Superior temporal gyrus (tissue), 1 donor: ENCODE measurements at regions not wholly inside any gene's neighbourhood (a gene's known extent, or its start where the extent isn't known, plus 50 kb on each side); places are given as distances from the start of the nearest gene placed in this dataset.
"Not testable (repeated sequence)": the region's sequence is repeated elsewhere in the genome, so short reads cannot be mapped to it uniquely, and the experiment has no call there.

ENCODE experiments used
- DNase-seq: peaks from one replicate; pipeline ENCODE4 v3.0.0-alpha.2; 2016; ENCODE audit errors: extremely low spot score

DNA sequence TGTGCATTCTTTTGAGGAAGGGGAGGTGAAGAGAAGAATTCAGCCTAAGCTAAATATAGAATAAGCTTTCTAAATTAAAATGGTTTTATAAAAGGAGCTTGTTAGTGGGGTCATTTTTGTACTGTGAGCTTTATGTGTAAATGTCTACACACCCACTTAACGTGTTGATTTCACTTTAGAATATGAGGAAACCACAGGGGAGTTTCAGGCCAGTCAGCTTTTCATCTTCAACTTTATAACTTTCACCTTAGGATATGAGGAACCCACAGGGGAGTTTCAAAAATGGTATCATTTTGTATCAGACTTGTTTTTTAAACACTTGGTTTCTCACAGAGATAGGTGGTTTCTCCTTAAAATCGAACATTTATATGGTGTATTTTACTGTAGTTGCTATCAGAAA, 120.7 kb upstream of the NIPA1 start:
- not testable (repeated sequence) for DNase-seq

DNA sequence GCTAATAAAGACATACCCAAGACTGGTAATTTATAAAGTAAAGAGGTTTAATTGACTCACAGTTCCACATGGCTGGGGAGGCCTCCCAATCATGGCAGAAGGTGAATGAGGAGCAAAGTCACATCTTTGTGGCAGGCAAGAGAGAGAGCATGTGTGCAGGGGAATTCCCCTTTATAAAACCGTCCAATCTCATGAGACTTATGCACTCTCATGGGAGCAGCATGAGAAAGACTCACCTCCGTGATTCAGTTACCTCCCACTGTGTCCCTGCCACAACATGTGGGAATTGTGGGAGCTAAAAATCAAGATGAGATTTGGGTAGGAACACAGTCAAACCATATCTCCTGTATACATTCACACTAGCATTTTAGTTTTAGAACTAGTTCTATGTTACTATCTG, 101.7 kb upstream of the NIPA1 start:
- DNase-seq: not testable (repeated sequence)

DNA sequence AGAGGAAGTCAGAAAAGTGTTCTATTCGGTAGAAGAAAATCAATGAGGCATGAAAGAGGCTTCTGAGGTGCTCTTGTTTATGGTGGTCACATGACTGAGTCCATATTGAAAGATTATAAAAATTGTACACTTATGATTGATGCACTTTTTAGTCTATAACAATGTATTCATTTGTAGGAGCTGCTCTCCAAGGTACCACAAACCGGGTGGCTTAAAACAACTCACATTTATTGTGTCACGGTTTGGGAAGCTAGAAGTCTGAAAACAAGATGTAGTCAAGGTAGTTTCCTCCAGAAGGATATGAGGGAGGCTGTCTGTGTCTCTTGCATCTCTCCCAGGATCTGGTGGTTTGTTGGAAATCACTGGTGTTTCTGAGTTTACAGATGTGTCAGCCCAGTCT, 86.6 kb upstream of the NIPA1 start:
- not testable (repeated sequence) for DNase-seq

DNA sequence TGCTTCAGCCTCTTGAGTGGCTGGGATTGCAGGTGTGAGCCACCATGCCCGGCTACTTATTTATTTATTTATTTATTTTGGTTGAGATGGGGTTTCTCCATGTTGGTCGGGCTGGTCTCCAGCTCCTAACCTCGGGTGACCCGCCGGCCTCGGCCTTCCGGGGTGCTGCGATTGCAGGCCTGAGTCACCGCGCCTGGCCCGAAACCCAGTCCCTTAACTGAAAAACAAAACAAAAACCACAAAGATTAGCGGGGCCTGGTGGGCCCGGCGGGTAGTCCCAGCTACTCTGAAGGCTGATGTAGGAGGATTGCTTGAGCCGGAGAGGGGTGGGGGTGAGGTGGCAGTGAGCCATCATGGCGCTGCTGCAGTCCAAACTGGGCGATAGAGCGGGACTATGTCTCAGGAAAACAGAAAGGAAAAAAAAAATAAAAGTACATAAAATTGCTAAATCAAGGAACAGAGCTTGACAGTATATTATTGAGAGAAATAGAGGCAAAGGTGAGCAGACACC, 75.6 kb upstream of the NIPA1 start:
- not testable (repeated sequence) for DNase-seq

DNA sequence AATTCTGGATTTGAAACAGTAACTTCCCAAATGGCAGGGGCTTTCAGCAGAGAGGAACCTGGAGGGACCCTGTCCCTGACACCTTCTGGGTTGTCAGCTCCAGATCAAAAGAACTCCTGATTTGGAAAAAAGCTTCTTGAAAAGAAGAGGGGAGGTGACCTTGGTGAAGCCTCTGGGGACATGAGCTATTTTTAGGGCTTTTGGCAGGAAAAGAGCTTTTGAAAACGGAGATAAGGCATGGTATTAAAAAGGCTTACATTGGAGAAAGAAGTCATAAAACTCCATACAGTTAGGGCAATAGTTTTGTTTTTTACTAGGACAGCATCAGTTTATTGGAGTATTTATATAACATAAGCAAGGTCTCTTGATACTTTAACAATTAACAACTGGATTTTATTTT, 72.5 kb upstream of the NIPA1 start:
- DNase-seq: not testable (repeated sequence)

DNA sequence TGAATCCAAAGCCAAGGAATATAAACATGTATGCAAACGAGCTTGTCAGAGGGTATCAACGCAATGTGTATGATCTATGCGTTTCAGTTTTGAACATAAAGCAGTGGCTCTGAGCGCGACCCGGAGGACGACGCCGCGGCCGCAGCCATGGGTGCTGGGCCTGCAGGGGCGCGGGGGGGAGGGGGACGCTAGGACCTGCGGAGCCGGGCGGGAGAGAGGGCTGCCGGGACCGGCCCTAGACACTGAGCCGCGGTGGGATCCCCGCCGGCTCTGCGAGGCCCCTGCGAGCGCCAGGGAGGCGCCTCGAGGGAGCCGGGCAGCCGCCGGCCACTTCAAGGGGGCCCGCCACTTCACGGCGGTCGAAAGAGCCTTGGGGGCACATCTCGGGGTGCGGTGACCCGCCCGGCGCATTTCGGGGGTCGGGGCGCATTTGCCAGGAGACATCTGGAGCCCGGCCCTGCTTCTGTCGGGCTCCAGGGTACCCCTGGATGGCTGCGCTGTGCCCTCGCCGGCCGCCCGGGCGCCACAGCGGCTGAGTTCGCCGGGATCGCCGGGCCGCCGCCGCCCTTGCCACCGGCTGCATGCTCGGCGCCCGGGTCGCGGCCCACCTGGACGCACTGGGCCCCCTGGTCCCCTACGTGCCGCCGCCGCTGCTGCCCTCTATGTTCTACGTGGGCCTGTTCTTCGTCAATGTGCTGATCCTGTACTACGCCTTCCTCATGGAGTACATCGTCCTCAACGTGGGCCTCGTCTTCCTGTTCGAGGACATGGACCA, 71.9 kb upstream of the NIPA1 start:
- not testable (repeated sequence) for DNase-seq

DNA sequence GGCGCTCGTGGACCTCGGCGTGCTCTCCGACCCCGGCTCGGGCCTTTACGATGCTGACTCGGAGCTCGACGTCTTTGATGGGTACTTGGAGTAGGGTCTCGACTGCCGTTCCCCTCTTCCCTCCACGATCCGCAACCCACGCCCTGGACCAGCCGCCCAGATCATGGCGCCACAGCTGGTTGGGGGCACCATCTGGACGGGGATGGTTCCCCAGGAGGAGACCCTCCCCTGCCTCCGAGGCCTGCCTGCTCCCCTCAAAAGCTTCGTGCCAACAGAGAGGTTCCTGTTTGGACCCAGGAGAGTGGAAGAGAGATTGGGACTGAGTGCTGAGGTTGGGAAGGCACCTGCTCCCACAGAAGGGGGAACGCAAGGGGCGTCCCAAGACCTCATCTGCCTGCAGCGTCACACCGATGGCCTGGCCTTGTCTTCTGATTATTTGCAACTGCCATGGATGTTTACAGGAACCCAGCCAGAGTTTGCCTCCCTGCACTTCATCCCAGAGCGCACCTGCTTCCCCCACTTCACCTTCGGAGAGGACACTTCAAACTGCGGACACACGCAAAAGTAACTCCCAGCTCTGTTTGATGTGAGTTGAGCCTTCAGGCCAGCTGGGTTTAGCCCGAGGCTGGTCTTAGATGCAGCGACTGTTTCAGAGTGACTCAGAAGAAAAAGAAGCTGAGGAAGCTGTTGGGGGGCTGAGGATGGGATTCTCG, 71.2 kb upstream of the NIPA1 start:
- not testable (repeated sequence) for DNase-seq

DNA sequence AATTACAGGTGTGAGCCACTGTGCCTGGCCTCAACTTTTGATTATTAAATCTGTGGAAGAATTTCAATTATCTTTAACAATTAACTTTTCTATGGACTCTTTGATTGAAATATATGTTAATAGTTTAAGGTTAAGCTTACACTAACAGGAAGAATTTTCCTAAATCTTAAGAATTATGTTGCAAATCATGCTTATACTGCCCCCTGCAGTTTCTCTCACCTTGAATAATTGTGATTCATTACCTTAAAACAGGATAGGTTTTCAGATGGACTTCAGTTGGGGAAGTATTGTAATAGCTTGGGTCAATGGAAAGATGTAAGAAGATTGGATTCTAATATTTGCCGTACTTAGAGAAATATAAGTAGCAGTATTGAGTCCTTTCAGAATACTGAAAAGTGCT, 66.5 kb upstream of the NIPA1 start:
- DNase-seq: not testable (repeated sequence)

DNA sequence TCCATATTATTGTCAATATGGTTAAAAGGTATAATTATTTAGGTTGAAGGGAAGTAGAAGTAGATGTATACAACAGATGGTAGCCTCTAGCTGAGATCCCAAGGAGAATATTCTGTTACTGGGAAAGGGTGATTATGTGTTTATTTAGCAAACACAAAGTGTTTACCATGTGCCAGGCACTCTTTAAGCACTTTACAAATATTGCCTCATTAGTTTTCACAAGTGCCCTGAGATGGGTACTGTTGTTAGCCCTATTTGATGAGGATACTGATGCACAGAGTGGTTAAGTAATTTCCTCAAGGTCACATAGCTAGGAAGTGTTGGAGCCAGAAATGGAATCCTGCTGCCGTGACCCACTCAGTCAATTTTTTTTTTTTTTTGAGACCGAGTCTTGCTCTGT, 60.3 kb upstream of the NIPA1 start:
- not testable (repeated sequence) for DNase-seq

DNA sequence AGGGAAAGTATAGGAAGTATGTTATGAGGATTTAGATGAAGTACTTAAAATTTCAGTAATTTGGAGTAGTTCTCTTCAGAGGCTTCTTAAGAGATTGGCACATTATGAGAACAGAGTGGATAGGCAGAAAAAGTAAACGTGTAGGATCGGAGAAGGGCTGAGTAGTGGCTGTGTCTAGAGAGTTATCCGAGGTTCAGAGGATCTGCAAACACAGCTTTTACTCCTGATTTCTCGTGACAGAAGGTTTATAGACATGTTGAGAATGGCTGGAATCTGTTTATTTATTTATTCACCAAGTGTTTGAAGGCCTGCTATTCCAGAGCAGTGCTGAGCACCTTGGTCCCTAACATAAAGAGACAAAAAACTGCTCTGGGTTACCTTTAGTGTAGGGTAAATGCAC, 51.4 kb upstream of the NIPA1 start:
- DNase-seq: not testable (repeated sequence)

DNA sequence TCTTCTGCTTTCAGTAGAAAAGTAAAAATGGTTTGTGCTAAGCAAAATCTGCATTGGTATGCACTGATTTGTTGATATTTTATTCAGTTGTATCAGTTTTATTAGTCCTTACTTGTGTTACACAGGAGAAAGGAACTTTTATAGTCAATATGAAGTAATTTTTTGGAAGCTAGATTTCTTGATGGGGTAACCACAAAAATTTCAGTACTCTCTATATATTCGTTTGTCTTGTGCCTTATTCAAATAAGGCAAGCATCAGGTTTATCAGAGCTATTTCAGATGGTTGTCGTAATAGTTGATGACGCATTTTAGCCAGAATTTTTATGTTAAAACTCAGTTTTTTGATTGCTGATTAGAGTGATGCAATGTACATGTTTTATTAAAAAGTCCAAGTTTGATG, 50.7 kb upstream of the NIPA1 start:
- DNase-seq: no peak

DNA sequence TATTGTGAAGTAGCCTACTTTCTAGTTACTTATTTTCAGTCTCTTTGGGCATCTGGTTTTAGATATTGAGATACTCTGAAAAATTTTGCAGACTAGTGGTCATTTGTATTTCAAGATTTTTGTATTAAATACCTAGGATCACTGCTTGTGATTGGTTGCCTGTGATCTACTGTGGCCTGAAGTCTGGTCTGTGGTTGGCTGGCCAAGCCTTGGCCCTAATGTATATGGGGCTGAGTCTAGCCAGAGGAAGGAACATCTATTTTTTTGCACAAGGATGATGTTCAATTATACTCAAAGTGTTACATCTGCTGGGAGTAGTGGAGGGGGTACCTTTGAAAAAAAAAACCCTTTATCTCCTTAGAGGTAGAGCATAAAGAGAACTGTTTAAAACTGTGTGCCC, 50.2 kb upstream of the NIPA1 start:
- DNase-seq: not testable (repeated sequence)
